Activated naive CD4-positive, alpha-beta T cell treated with anti-CD3 and anti-CD28 coated beads, Interleukin-2, amount 50 U/mL, for 24 hours (primary cell): ENCODE measurements at regions not wholly inside any gene's neighbourhood (a gene's known extent, or its start where the extent isn't known, plus 50 kb on each side); places are given as distances from the start of the nearest gene placed in this dataset.
"Not testable (repeated sequence)": the region's sequence is repeated elsewhere in the genome, so short reads cannot be mapped to it uniquely, and the experiment has no call there.

ENCODE experiments used
- H3K27ac Mint-ChIP-seq: one replicate; pipeline ENCODE4 v1.8.0; 2021; ENCODE audit warnings: mild to moderate bottlenecking, mixed read lengths
- H3K27me3 Mint-ChIP-seq: one replicate; pipeline ENCODE4 v1.8.0; 2021; ENCODE audit warnings: mixed read lengths
- H3K36me3 Mint-ChIP-seq: one replicate; pipeline ENCODE4 v1.8.0; 2021; ENCODE audit warnings: mixed read lengths
- H3K4me1 Mint-ChIP-seq: one replicate; pipeline ENCODE4 v1.8.0; 2021; ENCODE audit warnings: mixed read lengths
- H3K4me3 Mint-ChIP-seq: one replicate; pipeline ENCODE4 v1.8.0; 2021; ENCODE audit warnings: mild to moderate bottlenecking, mixed read lengths
- H3K9me3 Mint-ChIP-seq: one replicate; pipeline ENCODE4 v1.8.0; 2021; ENCODE audit warnings: mixed read lengths

- no peak overlapping the region for H3K4me3 Mint-ChIP-seq
- peaks cover 12% of the 10 kb centered on the region for H3K36me3 Mint-ChIP-seq
- H3K27me3 Mint-ChIP-seq, result no peaks in the 10 kb centered on the region
- H3K9me3 Mint-ChIP-seq, result no peaks in the 10 kb centered on the region
- peaks cover 52% of the 10 kb centered on the region for H3K4me1 Mint-ChIP-seq
- no peak overlapping the region for H3K27ac Mint-ChIP-seq
These were observed 92.2 kb upstream of the SAMD11 start for GRCh38 chr1:831522-831921.

DNA sequence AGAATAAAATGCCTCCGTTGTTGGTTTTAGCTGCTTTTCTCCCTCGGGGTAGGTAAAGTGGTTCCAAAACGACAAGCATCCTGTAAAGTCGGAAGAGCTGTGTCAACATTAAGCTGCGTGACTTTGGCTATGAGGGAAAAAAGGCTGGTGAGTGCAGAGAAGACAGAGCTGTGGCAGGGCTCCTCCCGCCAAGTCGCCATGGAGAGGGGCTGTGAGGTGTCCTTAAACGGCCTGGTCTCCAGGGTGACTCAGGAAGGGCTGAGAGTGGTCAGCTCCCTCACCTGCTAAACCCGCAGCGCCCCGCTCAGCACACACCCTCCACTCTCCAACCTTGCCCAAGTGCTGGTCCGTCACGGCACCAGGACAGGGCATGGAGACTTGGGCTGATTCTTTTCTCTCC, 91.6 kb upstream of the SAMD11 start:
- H3K4me3 Mint-ChIP-seq, result no peak overlapping the region
- H3K27me3 Mint-ChIP-seq, result no peaks in the 10 kb centered on the region
- peaks cover 55% of the 10 kb centered on the region for H3K4me1 Mint-ChIP-seq
- no peaks in the 10 kb centered on the region for H3K9me3 Mint-ChIP-seq
- H3K36me3 Mint-ChIP-seq, result peaks cover 12% of the 10 kb centered on the region
- H3K27ac Mint-ChIP-seq, result no peak overlapping the region

DNA sequence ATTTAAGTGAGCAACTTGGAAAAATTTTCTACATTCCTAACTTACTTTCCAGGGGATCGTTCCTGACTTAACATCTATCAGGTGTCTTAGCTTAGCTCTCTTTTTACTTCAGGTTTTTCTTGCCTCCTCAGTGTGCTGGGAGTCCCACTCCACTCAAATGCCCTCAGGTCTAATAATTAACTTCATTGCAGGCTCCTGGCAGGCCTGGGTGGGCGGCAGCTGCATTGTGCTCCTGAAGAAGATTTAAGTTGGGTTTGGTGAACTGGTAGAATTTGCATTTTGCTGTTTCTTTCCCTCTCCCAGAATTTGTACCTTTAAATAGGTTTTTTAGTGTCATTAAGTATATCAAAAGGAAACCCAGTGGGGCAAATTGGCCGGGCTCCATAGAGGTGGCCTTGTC, 90.5 kb upstream of the SAMD11 start:
- H3K9me3 Mint-ChIP-seq, H3K27me3 Mint-ChIP-seq, H3K27ac Mint-ChIP-seq, H3K4me3 Mint-ChIP-seq: not testable (repeated sequence)
- Mint-ChIP-seq H3K4me1 (peaks cover 66% of the 10 kb centered on the region), H3K36me3 (peaks cover 14% of the 10 kb centered on the region)

- Mint-ChIP-seq H3K36me3 (peaks cover 14% of the 10 kb centered on the region), H3K4me1 (peaks cover 73% of the 10 kb centered on the region)
- not testable (repeated sequence) for H3K27ac Mint-ChIP-seq, H3K4me3 Mint-ChIP-seq, H3K27me3 Mint-ChIP-seq, H3K9me3 Mint-ChIP-seq
These were observed 88.2 kb upstream of the SAMD11 start for GRCh38 chr1:835509-835908.

DNA sequence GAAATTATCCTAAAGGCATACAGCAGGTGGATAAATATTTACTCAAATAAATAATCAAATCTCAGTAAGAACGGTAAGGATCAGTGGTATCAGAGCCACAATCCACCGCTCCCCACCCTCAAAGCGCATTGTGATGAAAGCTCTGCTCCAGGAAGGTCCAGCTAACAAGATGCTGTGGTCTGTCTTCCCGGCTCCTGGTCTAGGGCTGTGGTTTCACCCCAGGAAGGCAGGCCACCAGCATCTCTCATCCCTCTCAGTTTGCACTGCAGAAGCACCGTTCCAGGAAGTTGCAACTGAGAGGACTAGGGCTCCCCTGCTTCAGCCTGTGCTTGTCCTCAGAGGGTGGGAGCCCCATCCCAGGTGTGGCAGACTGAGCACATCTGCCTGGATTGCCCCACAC, 86.1 kb upstream of the SAMD11 start:
- not testable (repeated sequence) for H3K4me3 Mint-ChIP-seq, H3K36me3 Mint-ChIP-seq, H3K9me3 Mint-ChIP-seq, H3K27me3 Mint-ChIP-seq
- H3K27ac Mint-ChIP-seq, result peak overlapping the region; percentile 77
- H3K4me1 Mint-ChIP-seq, result peaks cover 71% of the 10 kb centered on the region

DNA sequence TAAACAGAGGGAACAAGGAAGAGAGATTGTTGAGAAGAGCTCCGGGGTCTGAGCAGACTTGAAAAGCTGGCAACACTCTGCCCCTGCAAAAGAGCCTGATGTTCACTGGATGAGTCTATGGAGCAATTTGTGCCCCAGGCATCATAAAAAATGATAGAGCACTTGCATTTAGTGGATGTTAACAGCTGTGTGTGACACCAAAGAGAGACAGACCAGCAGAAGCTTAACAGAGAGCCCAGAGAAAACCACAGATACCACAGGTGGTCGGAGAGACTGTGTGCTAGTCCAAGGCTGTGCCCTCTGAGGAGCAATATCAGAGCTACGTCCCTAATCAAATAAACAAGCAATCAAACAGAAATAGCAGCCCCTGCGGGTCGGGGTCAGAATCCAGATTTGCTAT, 85.4 kb upstream of the SAMD11 start:
- H3K9me3 Mint-ChIP-seq, H3K4me3 Mint-ChIP-seq, H3K36me3 Mint-ChIP-seq, H3K27me3 Mint-ChIP-seq: not testable (repeated sequence)
- H3K27ac Mint-ChIP-seq, result peak overlapping the region; percentile 77
- H3K4me1 Mint-ChIP-seq, result peaks cover 74% of the 10 kb centered on the region

- not testable (repeated sequence) for H3K36me3 Mint-ChIP-seq, H3K9me3 Mint-ChIP-seq, H3K27me3 Mint-ChIP-seq
- Mint-ChIP-seq H3K27ac (peak overlapping the region; percentile 42), H3K4me3 (peak overlapping the region; percentile 3), H3K4me1 (peaks cover 84% of the 10 kb centered on the region)
These were observed 83.1 kb upstream of the SAMD11 start for GRCh38 chr1:840592-840991.

- Mint-ChIP-seq H3K4me3 (peak overlapping the region; percentile 55), H3K27ac (peak overlapping the region; percentile 42), H3K4me1 (peaks cover 88% of the 10 kb centered on the region)
- not testable (repeated sequence) for H3K36me3 Mint-ChIP-seq, H3K9me3 Mint-ChIP-seq, H3K27me3 Mint-ChIP-seq
These were observed 81.9 kb upstream of the SAMD11 start for GRCh38 chr1:841671-842425.

DNA sequence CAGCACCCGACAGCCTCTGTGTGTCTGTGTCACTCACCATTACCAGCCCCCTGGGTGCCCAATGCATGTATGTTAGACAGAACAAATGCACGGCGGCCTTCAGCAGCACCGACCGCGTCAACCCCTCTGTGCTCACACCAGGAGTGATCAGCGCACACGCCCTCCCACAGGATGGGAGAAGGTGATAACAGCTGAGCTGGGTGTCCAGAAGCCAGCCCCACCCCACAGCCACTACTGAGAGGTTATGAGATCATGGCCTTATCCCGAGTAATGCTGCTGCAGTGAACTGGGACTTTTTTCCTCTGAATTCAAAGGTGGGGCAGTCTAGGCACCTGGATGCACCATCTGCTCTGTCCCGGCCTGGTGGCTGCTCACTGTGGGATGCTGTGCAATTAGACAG, 80.9 kb upstream of the SAMD11 start:
- Mint-ChIP-seq H3K4me3 (peak overlapping the region; percentile 69), H3K4me1 (peaks cover 88% of the 10 kb centered on the region), H3K27ac (peak overlapping the region; percentile 90)
- not testable (repeated sequence) for H3K27me3 Mint-ChIP-seq, H3K9me3 Mint-ChIP-seq, H3K36me3 Mint-ChIP-seq

DNA sequence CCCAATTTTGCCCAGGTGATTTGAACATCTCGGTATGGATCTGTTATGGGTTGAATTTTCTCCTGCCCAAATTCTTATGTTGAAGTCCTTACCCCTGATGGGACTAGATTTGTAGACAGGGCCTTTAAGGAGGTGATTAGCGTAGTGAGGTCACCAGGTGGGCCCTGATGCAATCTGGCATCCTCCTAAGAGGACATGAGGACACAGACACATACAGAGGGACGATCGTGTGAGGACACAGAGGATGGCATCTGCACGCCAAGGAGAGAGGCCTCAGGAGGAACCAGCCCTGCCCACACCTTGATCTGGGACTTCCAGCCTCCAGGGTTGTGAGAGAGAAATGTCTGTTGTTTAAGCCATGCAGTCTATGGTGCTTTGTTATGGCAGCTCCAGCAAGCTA, 79.8 kb upstream of the SAMD11 start:
- not testable (repeated sequence) for H3K36me3 Mint-ChIP-seq, H3K9me3 Mint-ChIP-seq, H3K27me3 Mint-ChIP-seq
- H3K4me1 Mint-ChIP-seq, result peaks cover 79% of the 10 kb centered on the region
- H3K4me3 Mint-ChIP-seq, result peak overlapping the region; percentile 64
- H3K27ac Mint-ChIP-seq, result peak overlapping the region; percentile 66

GRCh38 chr1:844472-845026, 79.2 kb upstream of the SAMD11 start:
- peaks cover 73% of the 10 kb centered on the region for H3K4me1 Mint-ChIP-seq
- peak overlapping the region; percentile 66 for H3K27ac Mint-ChIP-seq

GRCh38 chr1:845641-846040, 78.1 kb upstream of the SAMD11 start:
- H3K27me3 Mint-ChIP-seq, H3K27ac Mint-ChIP-seq, H3K4me3 Mint-ChIP-seq, H3K36me3 Mint-ChIP-seq, H3K9me3 Mint-ChIP-seq: not testable (repeated sequence)
- peaks cover 63% of the 10 kb centered on the region for H3K4me1 Mint-ChIP-seq

More at GRCh38 chr1:844472-845026, 79.2 kb upstream of the SAMD11 start:
- no peaks in the 10 kb centered on the region for H3K27me3 Mint-ChIP-seq
- no peaks in the 10 kb centered on the region for H3K9me3 Mint-ChIP-seq
- H3K36me3 Mint-ChIP-seq, result no peaks in the 10 kb centered on the region
- peak overlapping the region; percentile 64 for H3K4me3 Mint-ChIP-seq

- not testable (repeated sequence) for H3K9me3 Mint-ChIP-seq, H3K4me3 Mint-ChIP-seq, H3K36me3 Mint-ChIP-seq, H3K27me3 Mint-ChIP-seq, H3K27ac Mint-ChIP-seq
- H3K4me1 Mint-ChIP-seq, result peaks cover 25% of the 10 kb centered on the region
These were observed 73.8 kb upstream of the SAMD11 start for GRCh38 chr1:849873-850272.

- H3K36me3 Mint-ChIP-seq, H3K4me3 Mint-ChIP-seq, H3K27ac Mint-ChIP-seq, H3K9me3 Mint-ChIP-seq, H3K27me3 Mint-ChIP-seq: not testable (repeated sequence)
- H3K4me1 Mint-ChIP-seq, result peaks cover 25% of the 10 kb centered on the region
These were observed 73.4 kb upstream of the SAMD11 start for GRCh38 chr1:850318-850717.

DNA sequence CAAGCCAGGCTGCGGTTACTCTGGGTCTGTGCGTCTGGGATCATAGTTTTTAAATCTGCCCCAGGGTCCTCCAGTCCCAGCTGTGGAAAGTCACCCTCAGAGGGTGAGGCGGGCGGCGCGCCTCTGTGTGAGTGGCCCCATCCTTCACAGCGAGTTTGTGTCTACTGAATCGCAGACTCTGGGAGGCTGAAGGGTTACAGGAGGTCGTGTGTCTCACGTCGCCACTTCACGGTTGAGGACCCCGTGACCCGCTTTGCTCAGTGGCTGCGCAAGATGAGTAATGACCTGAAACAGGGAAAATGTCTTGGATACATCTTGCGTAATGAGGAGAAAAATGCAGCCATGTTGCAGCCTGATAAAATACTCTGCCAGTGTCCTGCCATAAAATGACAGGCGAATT, 72.3 kb upstream of the SAMD11 start:
- not testable (repeated sequence) for H3K27me3 Mint-ChIP-seq, H3K27ac Mint-ChIP-seq, H3K9me3 Mint-ChIP-seq, H3K36me3 Mint-ChIP-seq, H3K4me3 Mint-ChIP-seq
- H3K4me1 Mint-ChIP-seq, result peaks cover 20% of the 10 kb centered on the region

DNA sequence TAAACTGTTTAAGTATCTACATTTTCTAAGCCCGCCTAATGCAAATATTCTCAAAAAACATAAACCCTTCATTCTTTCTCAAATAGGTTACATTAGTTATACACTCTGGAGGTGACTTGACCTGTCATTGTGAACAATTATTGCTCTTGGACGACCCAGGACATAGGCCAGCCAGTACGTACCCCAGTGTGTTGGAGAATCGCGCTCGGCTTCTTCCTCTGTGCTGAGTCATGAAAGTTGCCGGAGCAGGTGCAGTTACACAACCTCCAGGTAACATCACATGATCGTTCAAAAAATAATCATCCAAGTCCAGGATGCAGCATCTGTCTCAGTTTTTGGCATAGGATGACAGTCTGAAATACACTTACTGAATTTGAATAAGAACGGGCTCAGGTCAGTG, 71.9 kb upstream of the SAMD11 start:
- H3K27me3 Mint-ChIP-seq, H3K4me3 Mint-ChIP-seq, H3K9me3 Mint-ChIP-seq, H3K27ac Mint-ChIP-seq, H3K36me3 Mint-ChIP-seq: not testable (repeated sequence)
- H3K4me1 Mint-ChIP-seq, result peaks cover 16% of the 10 kb centered on the region
